ENCODE measurements at regions not wholly inside any gene's neighbourhood (a gene's known extent, or its start where the extent isn't known, plus 50 kb on each side); places are given as distances from the start of the nearest gene placed in this dataset.

DNA sequence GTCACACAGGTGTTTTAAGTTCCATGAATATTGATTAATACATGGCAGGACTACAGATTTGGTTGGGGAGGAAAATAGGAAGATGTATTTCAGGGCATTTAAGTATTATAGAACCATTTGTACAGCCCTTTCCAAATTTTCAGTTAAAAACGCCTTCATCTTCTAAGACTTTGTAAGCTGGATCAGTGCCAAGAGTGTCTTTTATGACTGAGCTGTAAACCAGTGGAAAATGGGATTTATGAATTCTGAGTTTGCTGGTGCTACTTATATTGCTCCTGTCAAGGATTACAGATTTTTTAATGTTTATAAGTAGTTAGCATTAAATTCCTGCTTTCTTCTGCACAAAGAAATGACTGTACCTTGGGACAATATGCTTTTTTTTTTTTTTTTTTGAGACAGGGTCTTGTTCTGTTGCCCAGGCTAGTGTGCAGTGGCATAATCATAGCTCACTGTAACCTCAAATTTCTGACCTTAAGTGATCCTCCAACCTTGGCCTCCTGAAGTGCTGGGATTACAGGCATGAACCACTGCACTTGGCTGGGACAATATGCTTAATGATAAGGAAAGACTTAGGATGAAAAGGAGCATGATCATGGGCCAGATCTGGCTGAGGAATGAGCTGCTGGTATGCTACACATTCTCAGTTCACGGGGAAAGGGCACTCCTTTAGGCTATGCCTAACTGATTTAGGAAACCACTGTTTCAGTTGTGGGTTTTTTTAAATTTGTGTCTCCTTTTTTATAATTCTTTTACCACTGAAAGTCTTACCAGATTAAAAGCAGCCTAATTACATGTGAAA is 113.6 kb upstream of the MTNR1B start:
- DNase-seq, result no peak
- Histone ChIP-seq H3K27me3 (ENCODE audit: insufficient read depth, low read length, poor library complexity) (no peaks in the 10 kb centered on the region), H3K9me3 (ENCODE audit: insufficient read depth, low read length, severe bottlenecking) (no peaks in the 10 kb centered on the region), H3K79me2 (ENCODE audit: insufficient read depth, low read length) (no peaks in the 10 kb centered on the region), H3K4me1 (ENCODE audit: insufficient read depth, low read length) (peaks cover 11% of the 10 kb centered on the region), H3K27ac (ENCODE audit: low read length) (no peak overlapping the region), H3K4me3 (ENCODE audit: low read depth in 1 of 2, low read length in 2 of 2) (no peak overlapping the region), H4K20me1 (ENCODE audit: insufficient read depth, low read length) (no peaks in the 10 kb centered on the region), H3K36me3 (ENCODE audit: insufficient read depth, low read length) (no peaks in the 10 kb centered on the region), H3K4me2 (ENCODE audit: insufficient read depth, low read length) (no peak overlapping the region), H2AFZ (ENCODE audit: low read depth, low read length) (no peak overlapping the region), H3K9ac (ENCODE audit: low read depth, low read length) (no peak overlapping the region)
- TF ChIP-seq, protein P1, sequence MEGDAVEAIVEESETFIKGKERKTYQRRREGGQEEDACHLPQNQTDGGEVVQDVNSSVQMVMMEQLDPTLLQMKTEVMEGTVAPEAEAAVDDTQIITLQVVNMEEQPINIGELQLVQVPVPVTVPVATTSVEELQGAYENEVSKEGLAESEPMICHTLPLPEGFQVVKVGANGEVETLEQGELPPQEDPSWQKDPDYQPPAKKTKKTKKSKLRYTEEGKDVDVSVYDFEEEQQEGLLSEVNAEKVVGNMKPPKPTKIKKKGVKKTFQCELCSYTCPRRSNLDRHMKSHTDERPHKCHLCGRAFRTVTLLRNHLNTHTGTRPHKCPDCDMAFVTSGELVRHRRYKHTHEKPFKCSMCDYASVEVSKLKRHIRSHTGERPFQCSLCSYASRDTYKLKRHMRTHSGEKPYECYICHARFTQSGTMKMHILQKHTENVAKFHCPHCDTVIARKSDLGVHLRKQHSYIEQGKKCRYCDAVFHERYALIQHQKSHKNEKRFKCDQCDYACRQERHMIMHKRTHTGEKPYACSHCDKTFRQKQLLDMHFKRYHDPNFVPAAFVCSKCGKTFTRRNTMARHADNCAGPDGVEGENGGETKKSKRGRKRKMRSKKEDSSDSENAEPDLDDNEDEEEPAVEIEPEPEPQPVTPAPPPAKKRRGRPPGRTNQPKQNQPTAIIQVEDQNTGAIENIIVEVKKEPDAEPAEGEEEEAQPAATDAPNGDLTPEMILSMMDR (IDR thresholded peaks at IDR 0.05; ENCODE audit: borderline replicate concordance, extremely low read depth, low read length, poor library complexity, severe bottlenecking), result no peak
- TF ChIP-seq EZH2 (IDR thresholded peaks at IDR 0.05; ENCODE audit: borderline replicate concordance, low read depth, low read length, severe bottlenecking), result no peak
- no peak for ATAC-seq (ENCODE audit: insufficient read depth, low read depth)

DNA sequence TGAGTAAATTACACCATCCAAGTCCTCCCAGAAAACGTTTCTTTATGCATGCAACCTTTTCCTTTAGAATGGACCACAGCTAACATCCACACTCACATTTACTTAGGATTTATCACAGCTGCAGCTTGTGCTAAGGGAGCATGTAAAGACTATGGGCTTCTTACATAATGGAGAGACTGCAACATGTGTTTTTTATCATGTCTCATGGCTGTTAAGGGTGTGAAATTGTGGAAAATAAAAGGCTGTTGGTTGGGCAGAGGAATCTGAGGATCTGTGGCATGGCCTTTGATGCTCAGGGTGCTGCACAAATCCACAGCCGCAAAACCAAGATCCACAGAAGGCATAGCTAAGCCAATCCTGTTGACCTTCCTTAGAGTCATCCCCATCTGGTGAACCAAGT is 112.0 kb upstream of the MTNR1B start:
- TF ChIP-seq, protein P1 (IDR thresholded peaks at IDR 0.05; ENCODE audit: borderline replicate concordance, extremely low read depth, low read length, poor library complexity, severe bottlenecking), result no peak
- no peak for TF ChIP-seq EZH2 (IDR thresholded peaks at IDR 0.05; ENCODE audit: borderline replicate concordance, low read depth, low read length, severe bottlenecking)
- DNase-seq (no peak), ATAC-seq (ENCODE audit: insufficient read depth, low read depth) (no peak)
- H3K9me3 ChIP-seq (ENCODE audit: insufficient read depth, low read length, severe bottlenecking), result no peaks in the 10 kb centered on the region
- no peaks in the 10 kb centered on the region for H3K36me3 ChIP-seq (ENCODE audit: insufficient read depth, low read length)
- no peak overlapping the region for H3K9ac ChIP-seq (ENCODE audit: low read depth, low read length)
- H3K4me2 ChIP-seq (ENCODE audit: insufficient read depth, low read length), result no peak overlapping the region
- H3K4me1 ChIP-seq (ENCODE audit: insufficient read depth, low read length), result peaks cover 5% of the 10 kb centered on the region; the same call in 1 of the 2 replicates
- no peaks in the 10 kb centered on the region for H3K27me3 ChIP-seq (ENCODE audit: insufficient read depth, low read length, poor library complexity)
- H3K4me3 ChIP-seq (ENCODE audit: low read depth in 1 of 2, low read length in 2 of 2), result no peak overlapping the region
- no peak overlapping the region for H2AFZ ChIP-seq (ENCODE audit: low read depth, low read length)
- H3K27ac ChIP-seq (ENCODE audit: low read length), result no peak overlapping the region
- H3K79me2 ChIP-seq (ENCODE audit: insufficient read depth, low read length), result no peaks in the 10 kb centered on the region
- H4K20me1 ChIP-seq (ENCODE audit: insufficient read depth, low read length), result no peaks in the 10 kb centered on the region

DNA sequence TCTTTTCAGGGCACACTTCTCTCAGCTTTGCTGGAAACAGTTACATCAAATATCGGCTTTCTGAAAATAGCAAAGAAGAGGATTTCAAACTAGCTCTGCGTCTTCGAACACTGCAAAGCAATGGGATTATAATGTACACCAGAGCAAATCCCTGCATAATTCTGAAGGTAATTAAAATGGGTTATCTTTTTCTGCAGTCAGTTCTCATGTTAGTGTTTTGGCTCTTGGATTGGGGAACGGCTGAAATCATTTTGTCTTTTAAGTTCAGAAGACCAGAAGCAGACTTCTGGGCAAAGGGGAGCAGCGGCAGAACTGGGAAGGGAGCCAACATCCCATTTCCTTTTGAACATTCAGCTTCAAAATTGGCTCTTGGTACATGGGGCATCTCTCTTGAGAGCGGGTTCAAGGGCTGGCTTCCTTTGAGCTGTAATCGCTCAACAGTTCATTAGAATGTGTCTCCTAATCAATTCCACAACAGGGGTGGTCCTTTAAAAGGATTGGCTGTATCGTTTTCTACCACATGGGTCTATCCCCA is 110.2 kb upstream of the MTNR1B start:
- H3K9ac ChIP-seq (ENCODE audit: low read depth, low read length), result no peak overlapping the region
- no peaks in the 10 kb centered on the region for H3K9me3 ChIP-seq (ENCODE audit: insufficient read depth, low read length, severe bottlenecking)
- no peak overlapping the region for H3K27ac ChIP-seq (ENCODE audit: low read length)
- no peak overlapping the region for H3K4me2 ChIP-seq (ENCODE audit: insufficient read depth, low read length)
- H3K27me3 ChIP-seq (ENCODE audit: insufficient read depth, low read length, poor library complexity), result no peaks in the 10 kb centered on the region
- no peaks in the 10 kb centered on the region for H4K20me1 ChIP-seq (ENCODE audit: insufficient read depth, low read length)
- ATAC-seq (ENCODE audit: insufficient read depth, low read depth) (no peak), DNase-seq (no peak)
- no peak overlapping the region for H2AFZ ChIP-seq (ENCODE audit: low read depth, low read length)
- TF ChIP-seq EZH2 (IDR thresholded peaks at IDR 0.05; ENCODE audit: borderline replicate concordance, low read depth, low read length, severe bottlenecking), result no peak
- TF ChIP-seq, protein P1 (IDR thresholded peaks at IDR 0.05; ENCODE audit: borderline replicate concordance, extremely low read depth, low read length, poor library complexity, severe bottlenecking), result no peak
- no peak overlapping the region for H3K4me3 ChIP-seq (ENCODE audit: low read depth in 1 of 2, low read length in 2 of 2)
- peaks cover 5% of the 10 kb centered on the region; the same call in 1 of the 2 replicates for H3K4me1 ChIP-seq (ENCODE audit: insufficient read depth, low read length)
- no peaks in the 10 kb centered on the region for H3K36me3 ChIP-seq (ENCODE audit: insufficient read depth, low read length)
- H3K79me2 ChIP-seq (ENCODE audit: insufficient read depth, low read length), result no peaks in the 10 kb centered on the region
